GM06990 (cell line): ENCODE measurements at regions not wholly inside any gene's neighbourhood (a gene's known extent, or its start where the extent isn't known, plus 50 kb on each side); places are given as distances from the start of the nearest gene placed in this dataset.

Experiments
- DNase-seq: peaks from one replicate; pipeline ENCODE4 v3.0.0-alpha.2; 2011; ENCODE audit not compliant: insufficient read length; ENCODE audit errors: extremely low read depth
- H3K27me3 ChIP-seq: replicated peaks from 2 replicates; pipeline ENCODE4 v1.6.0; 2011; ENCODE audit warnings: low read length; ENCODE audit not compliant: control insufficient read depth, insufficient read depth
- H3K36me3 ChIP-seq: 2 replicates; pipeline ENCODE4 v1.5.1; 2011; ENCODE audit warnings: low read length; ENCODE audit not compliant: control insufficient read depth, insufficient read depth
- H3K4me3 ChIP-seq: replicated peaks from 2 replicates; pipeline ENCODE4 v1.5.1; 2011; ENCODE audit warnings: low read depth, mild to moderate bottlenecking, control low read depth, low read length
- CTCF ChIP-seq: IDR thresholded peaks from 2 replicates; pipeline ENCODE4 v1.5.1; 2011; ENCODE audit warnings: low read length, control low read depth, mild to moderate bottlenecking, inconsistent platforms; ENCODE audit not compliant: insufficient read depth, poor library complexity, severe bottlenecking

GRCh38 chr2:190819840-190820301 lies 60.8 kb upstream of the GLS start:
- TF ChIP-seq CTCF, result no peak
- no peak overlapping the region for H3K4me3 ChIP-seq
- no peak for DNase-seq
- no peaks in the 10 kb centered on the region for H3K27me3 ChIP-seq
- H3K36me3 ChIP-seq, result no peaks in the 10 kb centered on the region

- no peak for TF ChIP-seq CTCF
- no peak for DNase-seq
- Histone ChIP-seq H3K27me3 (no peaks in the 10 kb centered on the region), H3K36me3 (no peaks in the 10 kb centered on the region), H3K4me3 (no peak overlapping the region)
Measured at GRCh38 chr2:190820416-190820815, 60.2 kb upstream of the GLS start.

- TF ChIP-seq CTCF, result no peak
- H3K36me3 ChIP-seq, result no peaks in the 10 kb centered on the region
- DNase-seq, result no peak
- no peak overlapping the region for H3K4me3 ChIP-seq
- H3K27me3 ChIP-seq, result no peaks in the 10 kb centered on the region
Measured at GRCh38 chr2:190822043-190822442, 58.6 kb upstream of the GLS start.

- H3K36me3 ChIP-seq, result no peaks in the 10 kb centered on the region
- no peak for DNase-seq
- H3K4me3 ChIP-seq, result no peak overlapping the region
- no peaks in the 10 kb centered on the region for H3K27me3 ChIP-seq
- no peak for TF ChIP-seq CTCF
Measured at GRCh38 chr2:190827720-190828119, 52.9 kb upstream of the GLS start.

GRCh38 chr2:190829642-190830041 lies 51.0 kb upstream of the GLS start:
- TF ChIP-seq CTCF, result no peak
- Histone ChIP-seq H3K36me3 (no peaks in the 10 kb centered on the region), H3K27me3 (no peaks in the 10 kb centered on the region), H3K4me3 (no peak overlapping the region)
- DNase-seq, result no peak
